NCI-H1930 (cell line): ENCODE measurements at regions not wholly inside any gene's neighbourhood (a gene's known extent, or its start where the extent isn't known, plus 50 kb on each side); places are given as distances from the start of the nearest gene placed in this dataset.
"Not testable (repeated sequence)": the region's sequence is repeated elsewhere in the genome, so short reads cannot be mapped to it uniquely, and the experiment has no call there.

Source experiments
- DNase-seq, 2 experiments: peaks; one replicate each; lab custom pipeline; 2025; lab: John Stamatoyannopoulos, UW

- DNase-seq, result not testable (repeated sequence)
Measured at GRCh38 chr7:113593455-113593854, 325.4 kb downstream of the PPP1R3A start.

DNA sequence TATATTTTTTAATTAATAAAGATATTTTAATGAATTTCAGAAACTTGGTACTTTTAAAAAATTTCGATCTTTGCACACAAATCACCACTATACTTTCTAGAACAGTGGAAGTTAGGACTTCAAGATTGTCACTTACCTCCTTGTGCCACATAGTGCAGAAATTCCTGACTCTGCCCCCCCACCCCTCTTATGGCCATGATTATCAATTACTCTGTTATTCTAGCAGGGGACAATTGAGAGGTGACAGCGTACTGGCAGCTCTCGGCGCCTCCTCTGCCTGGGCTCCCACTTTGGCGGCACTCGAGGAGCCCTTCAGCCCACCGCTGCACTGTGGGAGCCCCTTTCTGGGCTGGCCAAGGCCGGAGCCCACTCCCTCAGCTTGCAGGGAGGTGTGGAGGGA is 325.9 kb downstream of the PPP1R3A start:
- not testable (repeated sequence) for DNase-seq

GRCh38 chr7:113582471-113582870 is 336.3 kb downstream of the PPP1R3A start:
- no peak for DNase-seq

GRCh38 chr7:113563257-113563656 is 355.6 kb downstream of the PPP1R3A start:
- not testable (repeated sequence) for DNase-seq

DNA sequence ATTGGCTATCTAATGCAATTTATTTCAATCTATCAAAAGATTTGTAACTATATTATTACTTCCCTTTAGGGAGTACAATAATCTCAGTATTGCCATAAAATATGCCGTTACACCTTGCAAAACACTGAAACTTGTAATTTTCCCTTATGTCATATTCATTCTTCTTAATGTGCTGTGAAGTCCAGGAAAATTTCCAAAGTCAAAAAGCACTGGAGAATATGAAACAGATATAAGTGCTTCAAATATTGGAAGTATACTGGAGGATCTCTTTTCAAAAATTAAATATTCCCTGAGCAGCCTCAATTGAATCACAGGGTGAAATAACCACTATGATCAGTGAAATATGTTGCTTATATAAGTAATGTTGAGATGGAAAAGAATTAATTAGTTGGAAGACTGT is 356.0 kb downstream of the PPP1R3A start:
- DNase-seq, result no peak

GRCh38 chr7:113562242-113562641 is 356.6 kb downstream of the PPP1R3A start:
- no peak for DNase-seq

- DNase-seq, result no peak
Measured at GRCh38 chr7:113561446-113561845, 357.4 kb downstream of the PPP1R3A start.

GRCh38 chr7:113550966-113551365 is 367.8 kb downstream of the PPP1R3A start:
- no peak for DNase-seq

DNA sequence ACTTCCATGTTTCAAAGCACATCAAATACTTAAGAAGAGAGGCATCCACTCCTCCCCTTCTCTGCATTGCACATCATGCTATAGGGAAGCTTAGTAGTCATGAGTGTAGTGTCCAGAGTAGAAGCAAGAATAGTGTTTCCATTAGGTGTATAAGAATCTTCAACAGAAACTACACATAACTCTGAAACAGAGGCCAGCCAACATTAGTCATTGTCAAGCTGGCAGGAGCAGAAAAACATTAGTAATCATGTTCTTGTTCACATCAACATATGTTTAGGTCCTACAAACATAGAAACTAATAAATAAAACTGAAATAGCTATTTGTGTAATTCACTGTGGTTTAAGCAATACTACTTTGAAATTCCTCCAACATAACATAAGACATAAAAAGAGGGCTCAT is 370.2 kb downstream of the PPP1R3A start:
- DNase-seq, result no peak

DNA sequence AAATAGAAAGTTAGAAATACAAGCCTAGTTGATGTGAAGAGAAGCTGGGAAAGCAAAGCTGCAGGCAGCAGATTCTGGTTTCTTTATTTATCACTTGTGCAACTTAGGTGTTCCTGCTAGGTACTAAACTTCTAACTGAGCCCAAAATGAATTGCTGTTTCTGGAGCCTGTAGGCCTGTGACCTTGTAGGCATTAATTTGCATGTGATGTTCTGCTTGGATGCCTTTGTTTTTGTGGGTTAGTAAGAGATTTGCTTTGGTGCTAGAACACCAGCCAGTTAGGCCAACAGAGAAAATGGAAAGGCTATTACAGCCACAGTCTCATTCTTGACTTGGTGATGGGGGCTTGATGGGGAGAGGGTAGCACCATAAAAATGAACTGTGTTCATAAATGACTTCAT is 370.7 kb downstream of the PPP1R3A start:
- DNase-seq, result no peak

GRCh38 chr7:113521468-113521867 is 397.3 kb downstream of the PPP1R3A start:
- DNase-seq, result no peak

GRCh38 chr7:113519472-113519871 is 399.3 kb downstream of the PPP1R3A start:
- DNase-seq, result no peak

DNA sequence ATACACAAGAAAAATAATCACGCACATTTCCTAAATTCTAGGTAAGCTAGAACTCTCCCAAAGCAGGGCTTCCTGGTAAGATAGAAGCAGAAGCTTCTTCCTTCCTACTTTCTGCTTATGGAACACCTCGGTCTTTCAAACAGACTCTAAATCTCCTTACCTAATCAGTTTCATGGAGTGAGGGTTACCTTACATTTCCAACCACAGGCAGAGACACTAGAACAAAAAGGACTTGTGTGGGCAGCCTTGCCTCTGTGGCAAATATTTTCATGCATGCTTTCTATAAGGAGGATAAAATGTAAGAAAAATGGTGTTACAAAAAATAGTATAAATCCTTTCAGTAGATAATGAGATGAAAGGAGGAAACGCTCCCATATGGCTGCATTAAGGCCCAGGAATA is 386.3 kb upstream of the SMIM30 start:
- DNase-seq, result no peak

DNA sequence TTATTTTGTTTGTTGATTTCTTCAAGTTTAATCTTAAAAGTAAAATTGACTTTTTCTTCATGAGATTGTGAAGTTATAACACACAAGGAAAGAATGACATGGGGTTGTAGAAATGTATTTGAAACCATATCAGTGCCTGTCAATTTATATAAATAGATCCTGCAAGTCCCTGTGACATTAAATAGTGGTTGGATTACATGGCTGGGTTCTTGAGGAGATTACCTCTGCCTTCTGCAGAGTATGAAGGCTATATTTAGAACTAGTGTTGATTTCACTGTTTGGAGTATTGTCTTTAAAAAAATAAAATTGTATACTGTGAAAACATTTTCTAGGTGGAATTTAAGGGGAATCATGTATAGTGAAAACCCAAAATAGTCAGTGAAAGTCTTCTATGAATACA is 385.8 kb upstream of the SMIM30 start:
- DNase-seq, result no peak

DNA sequence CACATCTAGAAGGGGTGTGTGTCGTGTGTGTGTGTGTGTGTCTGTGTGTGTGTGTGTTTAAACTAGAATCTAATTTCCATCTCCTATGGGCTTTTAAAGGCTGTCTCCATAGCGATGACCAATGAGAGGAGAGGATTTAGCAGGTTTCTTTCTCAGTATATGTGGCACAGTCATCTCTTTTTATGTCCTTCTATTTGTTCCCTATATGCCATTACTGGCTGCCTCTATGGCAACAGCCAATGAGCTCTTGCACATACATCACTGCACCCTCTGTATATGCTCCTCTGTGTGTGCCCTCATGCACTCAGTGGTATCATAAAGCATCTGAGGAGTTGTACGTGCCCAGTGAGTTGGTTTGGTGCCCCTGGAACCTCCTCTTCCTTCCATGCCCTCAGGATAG is 378.2 kb upstream of the SMIM30 start:
- not testable (repeated sequence) for DNase-seq

GRCh38 chr7:113494797-113495566 is 376.6 kb upstream of the SMIM30 start:
- not testable (repeated sequence) for DNase-seq

DNA sequence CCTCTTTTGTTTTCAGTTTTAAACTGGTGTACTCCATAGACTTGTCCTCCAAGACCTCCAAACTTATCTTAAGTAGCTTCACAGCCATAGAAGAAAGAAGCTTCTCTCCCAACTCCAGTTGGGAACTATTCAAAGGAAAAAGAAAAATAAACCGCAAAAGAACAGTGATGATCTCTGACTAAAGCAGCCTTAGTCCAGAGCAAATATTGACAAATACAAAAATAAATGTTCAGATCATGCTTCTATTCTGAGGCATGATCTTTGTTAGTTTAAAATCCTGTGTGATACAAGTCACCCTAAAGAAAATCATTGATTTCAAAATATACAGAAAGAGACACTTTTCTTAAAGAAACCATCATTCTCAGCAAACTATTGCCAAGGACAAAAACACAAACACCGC is 373.0 kb upstream of the SMIM30 start:
- no peak for DNase-seq

- DNase-seq, result no peak
Measured at GRCh38 chr7:113487925-113488731, 369.8 kb upstream of the SMIM30 start.

- DNase-seq, result no peak
Measured at GRCh38 chr7:113486548-113486947, 368.2 kb upstream of the SMIM30 start.

DNA sequence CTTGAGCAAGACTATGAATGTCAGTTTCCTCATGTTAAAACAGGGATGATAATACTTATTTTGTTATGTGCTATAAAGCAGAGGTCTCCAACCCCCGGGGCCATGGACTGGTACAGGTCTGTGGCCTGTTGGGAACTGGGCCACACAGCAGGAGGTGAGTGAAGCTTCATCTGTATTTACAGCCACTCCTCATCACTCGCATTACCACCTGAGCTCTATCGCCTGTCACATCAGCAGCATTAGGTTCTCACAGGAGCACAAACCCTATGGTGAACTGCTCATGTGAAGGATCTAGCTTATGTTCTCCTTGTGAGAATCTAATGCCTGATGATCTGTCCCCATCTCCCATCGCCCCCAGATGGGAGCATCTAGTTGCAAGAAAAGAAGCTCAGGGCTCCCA is 365.3 kb upstream of the SMIM30 start:
- DNase-seq, result no peak

- no peak for DNase-seq
Measured at GRCh38 chr7:113480537-113480936, 362.2 kb upstream of the SMIM30 start.

GRCh38 chr7:113464096-113464855 is 345.9 kb upstream of the SMIM30 start:
- no peak for DNase-seq

DNA sequence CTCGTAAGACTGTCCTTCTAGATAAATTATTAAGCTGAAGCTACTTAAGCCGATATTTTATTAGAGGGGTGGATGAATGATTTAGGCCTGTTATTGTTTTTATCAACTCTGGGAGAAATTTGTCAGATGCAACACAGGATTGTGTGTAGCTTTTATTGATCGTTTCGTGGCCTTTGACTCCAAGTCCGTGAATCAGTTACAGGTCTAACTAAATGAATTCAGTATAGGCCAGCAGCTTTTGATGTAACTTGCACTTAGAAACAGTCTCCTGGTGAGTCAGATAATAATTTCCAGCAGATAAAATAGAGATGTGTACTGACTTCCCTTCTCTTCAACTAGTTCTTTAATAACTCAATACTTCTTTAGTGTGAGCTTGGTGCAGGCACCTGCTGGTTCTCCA is 341.7 kb upstream of the SMIM30 start:
- DNase-seq, result no peak
